ENCODE measurements at regions not wholly inside any gene's neighbourhood (a gene's known extent, or its start where the extent isn't known, plus 50 kb on each side); places are given as distances from the start of the nearest gene placed in this dataset.

DNA sequence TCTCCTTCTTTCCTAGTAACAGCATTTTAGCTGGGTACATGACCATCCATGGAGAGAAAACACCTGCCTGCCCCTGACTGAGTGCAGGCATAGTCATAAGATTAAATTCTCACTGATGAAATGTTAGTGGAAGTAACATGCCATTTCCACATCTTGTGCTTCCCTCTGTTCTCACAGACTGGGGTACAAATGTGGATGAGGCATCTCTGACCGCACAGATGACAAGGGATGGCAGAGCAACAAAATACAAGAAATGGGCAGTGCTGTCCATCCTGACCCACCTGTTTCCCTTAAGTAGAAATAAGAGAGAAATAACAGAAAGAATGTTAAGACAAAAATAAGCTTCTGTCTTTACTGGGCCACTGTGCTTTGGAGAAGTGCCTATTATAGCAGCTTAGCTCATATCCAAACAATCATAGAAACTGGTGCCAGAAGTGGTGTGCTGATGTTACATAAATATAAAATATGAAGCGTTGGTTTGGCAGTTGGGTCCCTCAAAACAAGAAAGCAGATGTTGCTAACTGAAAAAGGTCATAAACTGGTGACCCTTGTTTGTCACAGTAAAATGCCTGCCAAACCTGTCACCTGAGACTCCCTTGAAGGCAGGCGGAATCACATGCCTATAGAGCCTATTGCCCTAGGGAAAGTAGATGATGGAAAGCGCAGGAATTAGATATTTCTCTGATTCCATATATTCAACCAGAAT, 72.4 kb upstream of the CCDC150 start:
- TF ChIP-seq, protein P1, sequence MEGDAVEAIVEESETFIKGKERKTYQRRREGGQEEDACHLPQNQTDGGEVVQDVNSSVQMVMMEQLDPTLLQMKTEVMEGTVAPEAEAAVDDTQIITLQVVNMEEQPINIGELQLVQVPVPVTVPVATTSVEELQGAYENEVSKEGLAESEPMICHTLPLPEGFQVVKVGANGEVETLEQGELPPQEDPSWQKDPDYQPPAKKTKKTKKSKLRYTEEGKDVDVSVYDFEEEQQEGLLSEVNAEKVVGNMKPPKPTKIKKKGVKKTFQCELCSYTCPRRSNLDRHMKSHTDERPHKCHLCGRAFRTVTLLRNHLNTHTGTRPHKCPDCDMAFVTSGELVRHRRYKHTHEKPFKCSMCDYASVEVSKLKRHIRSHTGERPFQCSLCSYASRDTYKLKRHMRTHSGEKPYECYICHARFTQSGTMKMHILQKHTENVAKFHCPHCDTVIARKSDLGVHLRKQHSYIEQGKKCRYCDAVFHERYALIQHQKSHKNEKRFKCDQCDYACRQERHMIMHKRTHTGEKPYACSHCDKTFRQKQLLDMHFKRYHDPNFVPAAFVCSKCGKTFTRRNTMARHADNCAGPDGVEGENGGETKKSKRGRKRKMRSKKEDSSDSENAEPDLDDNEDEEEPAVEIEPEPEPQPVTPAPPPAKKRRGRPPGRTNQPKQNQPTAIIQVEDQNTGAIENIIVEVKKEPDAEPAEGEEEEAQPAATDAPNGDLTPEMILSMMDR (IDR thresholded peaks at IDR 0.05), result no peak
- no peak for TF ChIP-seq POLR2A (IDR thresholded peaks at IDR 0.05)
